Osteocyte (in vitro differentiated cells): ENCODE measurements at regions not wholly inside any gene's neighbourhood (a gene's known extent, or its start where the extent isn't known, plus 50 kb on each side); places are given as distances from the start of the nearest gene placed in this dataset.

ENCODE experiments used
- DNase-seq: peaks from one replicate; pipeline ENCODE4 v3.0.0; 2021; ENCODE audit warnings: mixed read lengths; ENCODE audit not compliant: unreplicated experiment; ENCODE audit errors: extremely low spot score
- H3K27ac Mint-ChIP-seq: one replicate; pipeline ENCODE4 v1.8.0; 2021; ENCODE audit warnings: mild to moderate bottlenecking, mixed read lengths; ENCODE audit not compliant: unreplicated experiment
- H3K27me3 Mint-ChIP-seq: one replicate; pipeline ENCODE4 v1.8.0; 2021; ENCODE audit warnings: mixed read lengths; ENCODE audit not compliant: unreplicated experiment
- H3K36me3 Mint-ChIP-seq: one replicate; pipeline ENCODE4 v1.8.0; 2021; ENCODE audit warnings: mixed read lengths; ENCODE audit not compliant: unreplicated experiment
- H3K4me1 Mint-ChIP-seq: one replicate; pipeline ENCODE4 v1.8.0; 2021; ENCODE audit warnings: mixed read lengths; ENCODE audit not compliant: unreplicated experiment
- H3K4me3 Mint-ChIP-seq: one replicate; pipeline ENCODE4 v1.8.0; 2021; ENCODE audit warnings: mild to moderate bottlenecking, moderate library complexity, mixed read lengths; ENCODE audit not compliant: unreplicated experiment
- H3K9me3 Mint-ChIP-seq: one replicate; pipeline ENCODE4 v1.8.0; 2021; ENCODE audit warnings: mixed read lengths; ENCODE audit not compliant: unreplicated experiment
- TF ChIP-seq, protein P1 (sequence below): fragments of 200-600 bp; sonication (generic); IDR thresholded peaks from 2 replicates; pipeline ENCODE4 v1.5.0; 2021; ENCODE audit warnings: antibody characterized with exemption, mild to moderate bottlenecking, moderate library complexity

DNA sequence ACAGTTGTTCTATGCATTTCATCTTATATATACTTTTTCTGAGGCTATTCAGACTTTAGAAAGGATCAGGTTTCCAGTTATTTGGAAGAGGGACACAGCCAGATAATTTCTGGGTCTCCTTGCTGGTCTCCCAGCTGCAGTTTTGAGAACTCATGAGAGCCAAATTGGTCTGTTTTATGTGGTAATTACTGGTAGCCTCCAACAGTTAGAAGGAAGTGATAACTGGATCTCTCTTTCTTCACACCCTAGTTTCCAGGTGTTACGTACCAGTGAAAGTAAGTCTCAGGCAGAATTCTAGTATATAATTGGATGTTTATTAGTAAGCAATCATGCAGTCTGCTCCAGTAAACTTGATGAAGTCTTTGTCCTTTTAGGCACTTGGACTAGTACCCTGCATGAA is 63.2 kb upstream of the RPS23 start:
- TF ChIP-seq, protein P1, sequence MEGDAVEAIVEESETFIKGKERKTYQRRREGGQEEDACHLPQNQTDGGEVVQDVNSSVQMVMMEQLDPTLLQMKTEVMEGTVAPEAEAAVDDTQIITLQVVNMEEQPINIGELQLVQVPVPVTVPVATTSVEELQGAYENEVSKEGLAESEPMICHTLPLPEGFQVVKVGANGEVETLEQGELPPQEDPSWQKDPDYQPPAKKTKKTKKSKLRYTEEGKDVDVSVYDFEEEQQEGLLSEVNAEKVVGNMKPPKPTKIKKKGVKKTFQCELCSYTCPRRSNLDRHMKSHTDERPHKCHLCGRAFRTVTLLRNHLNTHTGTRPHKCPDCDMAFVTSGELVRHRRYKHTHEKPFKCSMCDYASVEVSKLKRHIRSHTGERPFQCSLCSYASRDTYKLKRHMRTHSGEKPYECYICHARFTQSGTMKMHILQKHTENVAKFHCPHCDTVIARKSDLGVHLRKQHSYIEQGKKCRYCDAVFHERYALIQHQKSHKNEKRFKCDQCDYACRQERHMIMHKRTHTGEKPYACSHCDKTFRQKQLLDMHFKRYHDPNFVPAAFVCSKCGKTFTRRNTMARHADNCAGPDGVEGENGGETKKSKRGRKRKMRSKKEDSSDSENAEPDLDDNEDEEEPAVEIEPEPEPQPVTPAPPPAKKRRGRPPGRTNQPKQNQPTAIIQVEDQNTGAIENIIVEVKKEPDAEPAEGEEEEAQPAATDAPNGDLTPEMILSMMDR: no peak
- H3K4me3 Mint-ChIP-seq: no peak overlapping the region
- H3K27ac Mint-ChIP-seq: no peak overlapping the region
- no peaks in the 10 kb centered on the region for H3K27me3 Mint-ChIP-seq
- no peaks in the 10 kb centered on the region for H3K36me3 Mint-ChIP-seq
- peaks cover 37% of the 10 kb centered on the region for H3K4me1 Mint-ChIP-seq
- no peaks in the 10 kb centered on the region for H3K9me3 Mint-ChIP-seq
- no peak for DNase-seq

DNA sequence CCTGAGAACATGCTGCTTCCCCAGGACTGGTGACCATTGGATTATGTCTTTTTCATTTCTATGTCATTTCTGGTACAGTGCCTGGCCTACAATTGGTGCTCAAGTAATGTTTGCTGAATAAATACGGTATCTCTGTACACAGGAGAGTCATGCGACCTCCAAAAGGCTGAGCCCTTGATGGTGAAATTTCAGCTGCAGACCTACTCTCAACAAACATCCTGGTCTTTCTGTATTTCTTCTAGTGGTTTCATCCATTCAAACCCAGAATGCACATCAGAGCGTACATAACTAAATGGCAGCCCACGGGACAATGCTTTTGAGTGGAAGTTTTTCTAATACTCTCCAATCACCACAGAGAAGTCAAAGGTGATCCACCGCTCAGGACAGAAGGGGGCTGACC is 62.6 kb upstream of the RPS23 start:
- H3K4me1 Mint-ChIP-seq: peaks cover 39% of the 10 kb centered on the region
- H3K27ac Mint-ChIP-seq: no peak overlapping the region
- TF ChIP-seq, protein P1: no peak
- H3K4me3 Mint-ChIP-seq: no peak overlapping the region
- no peaks in the 10 kb centered on the region for H3K27me3 Mint-ChIP-seq
- no peak for DNase-seq
- no peaks in the 10 kb centered on the region for H3K36me3 Mint-ChIP-seq
- H3K9me3 Mint-ChIP-seq: no peaks in the 10 kb centered on the region

GRCh38 chr5:82339792-82340191 is 61.6 kb upstream of the RPS23 start:
- TF ChIP-seq, protein P1: no peak
- Mint-ChIP-seq H3K36me3 (no peaks in the 10 kb centered on the region), H3K9me3 (no peaks in the 10 kb centered on the region), H3K27ac (peak overlapping the region; percentile 11), H3K4me3 (no peak overlapping the region), H3K27me3 (no peaks in the 10 kb centered on the region), H3K4me1 (peaks cover 45% of the 10 kb centered on the region)
- no peak for DNase-seq

- no peaks in the 10 kb centered on the region for H3K27me3 Mint-ChIP-seq
- no peak for DNase-seq
- TF ChIP-seq, protein P1: no peak
- no peaks in the 10 kb centered on the region for H3K9me3 Mint-ChIP-seq
- no peak overlapping the region for H3K4me3 Mint-ChIP-seq
- H3K36me3 Mint-ChIP-seq: no peaks in the 10 kb centered on the region
- H3K27ac Mint-ChIP-seq: no peak overlapping the region
- H3K4me1 Mint-ChIP-seq: peaks cover 51% of the 10 kb centered on the region
Observed at GRCh38 chr5:82338771-82339373, 60.7 kb upstream of the RPS23 start.

- no peak for DNase-seq
- Mint-ChIP-seq H3K27me3 (no peaks in the 10 kb centered on the region), H3K27ac (peak overlapping the region; percentile 24), H3K9me3 (no peaks in the 10 kb centered on the region), H3K36me3 (no peaks in the 10 kb centered on the region), H3K4me3 (no peak overlapping the region), H3K4me1 (peaks cover 61% of the 10 kb centered on the region)
- TF ChIP-seq, protein P1: no peak
Observed at GRCh38 chr5:82336959-82337351, 58.8 kb upstream of the RPS23 start.
